ENCODE measurements at regions not wholly inside any gene's neighbourhood (a gene's known extent, or its start where the extent isn't known, plus 50 kb on each side); places are given as distances from the start of the nearest gene placed in this dataset.

GRCh38 chr11:26144291-26144690 lies 187.6 kb upstream of the ANO3 start:
- no peak overlapping the region for H3K27ac ChIP-seq
- peaks cover 10% of the 10 kb centered on the region for H3K4me1 ChIP-seq (ENCODE audit: insufficient read depth)
- no peak overlapping the region for H3K9ac ChIP-seq
- 98 to 100% methylated on average over 2 of the region's 2 CpGs for WGBS, 2 experiments (ENCODE audit: low coverage in 1 of 2, low lambda C conversion rate in 2 of 2, missing lambda C conversion rate in 2 of 2)
- no peaks in the 10 kb centered on the region for H4K20me1 ChIP-seq (ENCODE audit: insufficient read depth)
- H3K4me2 ChIP-seq (ENCODE audit: unreplicated experiment): no peak overlapping the region
- TF ChIP-seq EZH2 (IDR thresholded peaks at IDR 0.05; ENCODE audit: insufficient read depth, poor library complexity, severe bottlenecking) (no peak), EZH2phosphoT487 (IDR thresholded peaks at IDR 0.05; ENCODE audit: insufficient read depth, low read depth) (no peak)
- no peaks in the 10 kb centered on the region for H3K27me3 ChIP-seq (replicated peaks; ENCODE audit: insufficient read depth)
- no peaks in the 10 kb centered on the region for H3K9me3 ChIP-seq (ENCODE audit: low read depth)
- no peaks in the 10 kb centered on the region for H3K36me3 ChIP-seq (ENCODE audit: low read depth)
- in situ Hi-C loops (cut with MboI): no loop called here
- no peaks in the 10 kb centered on the region for H3K79me2 ChIP-seq (ENCODE audit: insufficient read depth)
- H3K4me3 ChIP-seq: no peak overlapping the region
- 0 out of 2 replicates have a peak, but pooled peaks cover 5% of the 10 kb centered on the region for H3F3A ChIP-seq (ENCODE audit: insufficient read depth)
- no peak overlapping the region for H2AFZ ChIP-seq
- H3K9me2 ChIP-seq (ENCODE audit: insufficient read depth): 0 out of 2 replicates have a peak, but pooled peaks cover 5% of the 10 kb centered on the region
- no peak for DNase-seq

GRCh38 chr11:26144911-26145310 lies 187.0 kb upstream of the ANO3 start:
- no peak overlapping the region for H3K27ac ChIP-seq
- no peak for DNase-seq
- H3K79me2 ChIP-seq (ENCODE audit: insufficient read depth): no peaks in the 10 kb centered on the region
- H3K9me2 ChIP-seq (ENCODE audit: insufficient read depth): 0 out of 2 replicates have a peak, but pooled peaks cover 5% of the 10 kb centered on the region
- in situ Hi-C loops (cut with MboI): no loop called here
- no peak for TF ChIP-seq EZH2 (IDR thresholded peaks at IDR 0.05; ENCODE audit: insufficient read depth, poor library complexity, severe bottlenecking)
- no peak for TF ChIP-seq EZH2phosphoT487 (IDR thresholded peaks at IDR 0.05; ENCODE audit: insufficient read depth, low read depth)
- H3K4me3 ChIP-seq: no peak overlapping the region
- no peak overlapping the region for H3K9ac ChIP-seq
- H3F3A ChIP-seq (ENCODE audit: insufficient read depth): 0 out of 2 replicates have a peak, but pooled peaks cover 5% of the 10 kb centered on the region
- H3K9me3 ChIP-seq (ENCODE audit: low read depth): no peaks in the 10 kb centered on the region
- H3K36me3 ChIP-seq (ENCODE audit: low read depth): no peaks in the 10 kb centered on the region
- H3K4me2 ChIP-seq (ENCODE audit: unreplicated experiment): no peak overlapping the region
- peaks cover 10% of the 10 kb centered on the region for H3K4me1 ChIP-seq (ENCODE audit: insufficient read depth)
- H3K27me3 ChIP-seq (replicated peaks; ENCODE audit: insufficient read depth): no peaks in the 10 kb centered on the region
- H4K20me1 ChIP-seq (ENCODE audit: insufficient read depth): no peaks in the 10 kb centered on the region
- H2AFZ ChIP-seq: no peak overlapping the region

- WGBS, 2 experiments (ENCODE audit: low coverage in 1 of 2, low lambda C conversion rate in 2 of 2, missing lambda C conversion rate in 2 of 2): 90 to 94% methylated on average over 21 of the region's 21 CpGs
Observed at GRCh38 chr11:26149585-26149984, 182.3 kb upstream of the ANO3 start.

GRCh38 chr11:26150031-26150430 lies 181.9 kb upstream of the ANO3 start:
- H2AFZ ChIP-seq: no peak overlapping the region
- in situ Hi-C loops (cut with MboI): no loop called here
- no peak overlapping the region for H3K4me2 ChIP-seq (ENCODE audit: unreplicated experiment)
- H3K4me3 ChIP-seq: no peak overlapping the region
- H3K9me3 ChIP-seq (ENCODE audit: low read depth): no peaks in the 10 kb centered on the region
- H3K79me2 ChIP-seq (ENCODE audit: insufficient read depth): no peaks in the 10 kb centered on the region
- no peaks in the 10 kb centered on the region for H3K27me3 ChIP-seq (replicated peaks; ENCODE audit: insufficient read depth)
- DNase-seq: no peak
- H3K9ac ChIP-seq: no peak overlapping the region
- WGBS, 2 experiments (ENCODE audit: low coverage in 1 of 2, low lambda C conversion rate in 2 of 2, missing lambda C conversion rate in 2 of 2): 84 to 86% methylated on average over 8 of the region's 8 CpGs
- no peaks in the 10 kb centered on the region for H3K4me1 ChIP-seq (ENCODE audit: insufficient read depth)
- H3K27ac ChIP-seq: no peak overlapping the region
- H3F3A ChIP-seq (ENCODE audit: insufficient read depth): no peaks in the 10 kb centered on the region
- no peaks in the 10 kb centered on the region for H4K20me1 ChIP-seq (ENCODE audit: insufficient read depth)
- 0 out of 2 replicates have a peak, but pooled peaks cover 2% of the 10 kb centered on the region for H3K9me2 ChIP-seq (ENCODE audit: insufficient read depth)
- TF ChIP-seq EZH2phosphoT487 (IDR thresholded peaks at IDR 0.05; ENCODE audit: insufficient read depth, low read depth) (no peak), EZH2 (IDR thresholded peaks at IDR 0.05; ENCODE audit: insufficient read depth, poor library complexity, severe bottlenecking) (no peak)
- H3K36me3 ChIP-seq (ENCODE audit: low read depth): no peaks in the 10 kb centered on the region

More at GRCh38 chr11:26149585-26149984, 182.3 kb upstream of the ANO3 start:
- TF ChIP-seq EZH2 (IDR thresholded peaks at IDR 0.05; ENCODE audit: insufficient read depth, poor library complexity, severe bottlenecking): no peak
- TF ChIP-seq EZH2phosphoT487 (IDR thresholded peaks at IDR 0.05; ENCODE audit: insufficient read depth, low read depth): no peak
- no peak overlapping the region for H3K9ac ChIP-seq
- H3K4me2 ChIP-seq (ENCODE audit: unreplicated experiment): no peak overlapping the region
- no peaks in the 10 kb centered on the region for H3K27me3 ChIP-seq (replicated peaks; ENCODE audit: insufficient read depth)
- no peaks in the 10 kb centered on the region for H3K36me3 ChIP-seq (ENCODE audit: low read depth)
- no peaks in the 10 kb centered on the region for H3K9me3 ChIP-seq (ENCODE audit: low read depth)
- H3K9me2 ChIP-seq (ENCODE audit: insufficient read depth): 0 out of 2 replicates have a peak, but pooled peaks cover 5% of the 10 kb centered on the region
- H4K20me1 ChIP-seq (ENCODE audit: insufficient read depth): no peaks in the 10 kb centered on the region
- no peak for DNase-seq
- in situ Hi-C loops (cut with MboI): no loop called here
- no peak overlapping the region for H2AFZ ChIP-seq
- no peaks in the 10 kb centered on the region for H3K4me1 ChIP-seq (ENCODE audit: insufficient read depth)
- no peaks in the 10 kb centered on the region for H3K79me2 ChIP-seq (ENCODE audit: insufficient read depth)
- H3K27ac ChIP-seq: no peak overlapping the region
- H3F3A ChIP-seq (ENCODE audit: insufficient read depth): no peaks in the 10 kb centered on the region
- H3K4me3 ChIP-seq: no peak overlapping the region

GRCh38 chr11:26158251-26158650 lies 173.7 kb upstream of the ANO3 start:
- H3K4me2 ChIP-seq (ENCODE audit: unreplicated experiment): no peak overlapping the region
- H3K9me3 ChIP-seq (ENCODE audit: low read depth): no peaks in the 10 kb centered on the region
- no peaks in the 10 kb centered on the region for H3K79me2 ChIP-seq (ENCODE audit: insufficient read depth)
- in situ Hi-C loops (cut with MboI): no loop called here
- no peaks in the 10 kb centered on the region for H3F3A ChIP-seq (ENCODE audit: insufficient read depth)
- H2AFZ ChIP-seq: no peak overlapping the region
- no peaks in the 10 kb centered on the region for H3K4me1 ChIP-seq (ENCODE audit: insufficient read depth)
- no peaks in the 10 kb centered on the region for H3K27me3 ChIP-seq (replicated peaks; ENCODE audit: insufficient read depth)
- no peak for TF ChIP-seq EZH2 (IDR thresholded peaks at IDR 0.05; ENCODE audit: insufficient read depth, poor library complexity, severe bottlenecking)
- no peak for TF ChIP-seq EZH2phosphoT487 (IDR thresholded peaks at IDR 0.05; ENCODE audit: insufficient read depth, low read depth)
- H3K9me2 ChIP-seq (ENCODE audit: insufficient read depth): no peaks in the 10 kb centered on the region
- H3K4me3 ChIP-seq: no peak overlapping the region
- H3K9ac ChIP-seq: no peak overlapping the region
- H3K27ac ChIP-seq: no peak overlapping the region
- H3K36me3 ChIP-seq (ENCODE audit: low read depth): no peaks in the 10 kb centered on the region
- no peaks in the 10 kb centered on the region for H4K20me1 ChIP-seq (ENCODE audit: insufficient read depth)
- WGBS, 2 experiments (ENCODE audit: low coverage in 1 of 2, low lambda C conversion rate in 2 of 2, missing lambda C conversion rate in 2 of 2): 54 to 62% methylated on average over 3 of the region's 3 CpGs
- DNase-seq: no peak

Measured in GM23248 (cell line).